Endothelial cell of umbilical vein (primary cell): ENCODE measurements at regions not wholly inside any gene's neighbourhood (a gene's known extent, or its start where the extent isn't known, plus 50 kb on each side); places are given as distances from the start of the nearest gene placed in this dataset.

Experiments
- BruUV-seq: library from RNA; stranded (reverse); fragments of 400-500 nt; replicated peaks from 2 replicates; lab custom pipeline; 2021; lab: Mats Ljungman, UMichigan
- CTCF ChIA-PET: fragments of 300-600, 350-600 bp; sonication (Branson Sonifier 250); formaldehyde crosslinking; loops from one replicate; lab custom pipeline; 2021; ENCODE audit warnings: antibody characterized with exemption, inconsistent platforms; lab: Charles Lee
- POLR2A ChIA-PET: fragments of 300-600, 350-600 bp; sonication (Branson Sonifier 250); formaldehyde crosslinking; loops from one replicate; lab custom pipeline; 2021; ENCODE audit warnings: antibody characterized with exemption, inconsistent platforms; lab: Charles Lee
- DNase-seq: peaks from one replicate; pipeline ENCODE4 v3.0.0-alpha.2; 2011; ENCODE audit warnings: low read depth, low spot score
- FAIRE-seq: peaks from 2 replicates; lab custom pipeline; 2011; peaks lifted over from hg19 to GRCh38; lab: Jason Lieb, UNC
- H2AFZ ChIP-seq: 2 replicates; pipeline ENCODE4 v1.6.0; 2012; ENCODE audit warnings: low read depth, low read length, control low read depth, inconsistent platforms
- H3K27ac ChIP-seq: 2 replicates; pipeline ENCODE4 v1.5.1; 2011; ENCODE audit warnings: low read depth, mild to moderate bottlenecking, control low read depth, low read length, moderate library complexity; ENCODE audit not compliant: insufficient read depth
- H3K27me3 ChIP-seq, 2 experiments: 2 replicates each; pipeline versions ENCODE4 v1.6.0 to v1.6.1; 2011; ENCODE audit warnings: low read length in 2 of 2, mixed read lengths in 1 of 2; ENCODE audit not compliant: control insufficient read depth in 2 of 2, insufficient read depth in 2 of 2
- H3K36me3 ChIP-seq, 2 experiments: 2 replicates in 1 of 2; 3 replicates in 1 of 2; pipeline ENCODE4 v1.5.1; 2011; ENCODE audit warnings: low read length in 2 of 2, mild to moderate bottlenecking in 1 of 2, moderate library complexity in 1 of 2; ENCODE audit not compliant: control insufficient read depth in 2 of 2, insufficient read depth in 2 of 2; ENCODE audit errors: extremely low read depth in 1 of 2
- H3K4me1 ChIP-seq: 3 replicates; pipeline ENCODE4 v1.5.1; 2011; ENCODE audit warnings: mild to moderate bottlenecking, low read length; ENCODE audit not compliant: control insufficient read depth, insufficient read depth; ENCODE audit errors: extremely low read depth
- H3K4me2 ChIP-seq: 2 replicates; pipeline ENCODE4 v1.6.1; 2011; ENCODE audit warnings: low read length, control low read depth, mixed read lengths; ENCODE audit not compliant: insufficient read depth
- H3K4me3 ChIP-seq, 3 experiments: fragments of 200-600 bp in 1 of 3; sonication (generic), shearing (Covaris generic) in 1 of 3; replicated peaks in 1 of 3; 2 replicates each; pipeline ENCODE4 v1.5.1; 2011 to 2016; ENCODE audit warnings: control low read depth in 3 of 3, low read length in 3 of 3, mild to moderate bottlenecking in 2 of 3, inconsistent platforms in 1 of 3, low read depth in 1 of 3, moderate library complexity in 1 of 3; ENCODE audit not compliant: insufficient read depth in 1 of 3
- H3K79me2 ChIP-seq: 2 replicates; pipeline ENCODE4 v1.6.0; 2012; ENCODE audit warnings: low read length, inconsistent platforms; ENCODE audit not compliant: control insufficient read depth, insufficient read depth
- H3K9ac ChIP-seq: replicated peaks from 2 replicates; pipeline ENCODE3; 2011; ENCODE audit warnings: low read length, control low read depth; ENCODE audit not compliant: insufficient read depth; ENCODE audit errors: extremely low read depth
- H3K9me1 ChIP-seq: replicated peaks from 3 replicates; pipeline ENCODE4 v1.6.0; 2011; ENCODE audit warnings: mild to moderate bottlenecking, low read length; ENCODE audit not compliant: control insufficient read depth, insufficient read depth; ENCODE audit errors: extremely low read depth
- H3K9me3 ChIP-seq: replicated peaks from 2 replicates; pipeline ENCODE4 v1.5.1; 2012; ENCODE audit warnings: low read length, inconsistent platforms; ENCODE audit not compliant: control insufficient read depth, insufficient read depth
- H4K20me1 ChIP-seq: replicated peaks from 2 replicates; pipeline ENCODE3; 2011; ENCODE audit warnings: mild to moderate bottlenecking, low read length; ENCODE audit not compliant: control insufficient read depth, insufficient read depth; ENCODE audit errors: extremely low read depth
- CTCF ChIP-seq, 2 donors: IDR thresholded peaks; 1 replicate in 1 of 2; 2 replicates in 1 of 2; pipeline ENCODE4 v1.5.1; 2011; ENCODE audit warnings: low read length in 2 of 2, mild to moderate bottlenecking in 2 of 2, moderate library complexity in 2 of 2, control low read depth in 1 of 2, inconsistent platforms in 1 of 2, low read depth in 1 of 2; ENCODE audit not compliant: insufficient read depth in 1 of 2; ENCODE audit errors: extremely low read depth in 1 of 2
- EZH2 ChIP-seq: IDR thresholded peaks from 2 replicates; pipeline ENCODE4 v1.6.1; 2012; ENCODE audit warnings: borderline replicate concordance, low read depth, mild to moderate bottlenecking, moderate library complexity, low read length, inconsistent platforms; ENCODE audit not compliant: severe bottlenecking
- FOS ChIP-seq: IDR thresholded peaks from 2 replicates; pipeline ENCODE4 v1.6.1; 2011; ENCODE audit warnings: mild to moderate bottlenecking, low read length, moderate library complexity, borderline replicate concordance; ENCODE audit not compliant: insufficient read depth
- GATA2 ChIP-seq: IDR thresholded peaks from 2 replicates; pipeline ENCODE4 v1.7.0; 2011; ENCODE audit warnings: low read depth, mild to moderate bottlenecking, moderate library complexity, mixed read lengths, low read length; ENCODE audit not compliant: insufficient read length, insufficient read depth
- JUN ChIP-seq: IDR thresholded peaks from 2 replicates; pipeline ENCODE4 v1.6.1; 2011; ENCODE audit warnings: borderline replicate concordance, low read depth; ENCODE audit not compliant: insufficient read length, insufficient read depth
- MAX ChIP-seq: IDR thresholded peaks from 2 replicates; pipeline ENCODE4 v1.6.1; 2011; ENCODE audit not compliant: insufficient read depth, insufficient read length
- MYC ChIP-seq: IDR thresholded peaks from one replicate; pipeline ENCODE4 v1.6.1; 2011; ENCODE audit warnings: mild to moderate bottlenecking, low read depth, low read length
- POLR2A ChIP-seq: IDR thresholded peaks from 2 replicates; pipeline ENCODE4 v1.6.1; 2012; ENCODE audit warnings: low read depth, mild to moderate bottlenecking, control low read depth, low read length
- POLR2AphosphoS5 ChIP-seq: IDR thresholded peaks from 2 replicates; pipeline ENCODE4 v1.6.1; 2012; ENCODE audit warnings: low read depth, mild to moderate bottlenecking, control low read depth, low read length, moderate library complexity; ENCODE audit not compliant: insufficient read depth
- dilution Hi-C: fragments of 300-500 bp; cut with MboI; formaldehyde crosslinking; loops from one replicate; pipeline ENCODE4 v1.15.0; 2019; ENCODE audit warnings: low sequenced_read_pairs; ENCODE audit not compliant: extremely low pct_ligation_motif_present
- intact Hi-C: fragments of 100-400 bp; cut with micrococcal nuclease; formaldehyde crosslinking; loops from one replicate; pipeline ENCODE4 v1.10.0; 2022

- H3K27ac ChIP-seq, result no peak overlapping the region
- H3K79me2 ChIP-seq, result no peaks in the 10 kb centered on the region
- BruUV-seq, result no TSS peak
- no peaks in the 10 kb centered on the region for H3K9me3 ChIP-seq
- no peaks in the 10 kb centered on the region for H3K27me3 ChIP-seq
- DNase-seq (no peak), FAIRE-seq (no peak)
- no peak overlapping the region for H3K4me2 ChIP-seq
- TF ChIP-seq CTCF (IDR thresholded peaks at IDR 0.05; ENCODE audit: extremely low read depth in 1 of 2, insufficient read depth in 1 of 2, low read depth in 1 of 2, low read length in 2 of 2) (no peak), MAX (no peak), POLR2A (no peak), JUN (no peak), EZH2 (no peak), POLR2AphosphoS5 (no peak), FOS (no peak), MYC (no peak), GATA2 (no peak)
- no peak overlapping the region for H3K4me3 ChIP-seq
- no peaks in the 10 kb centered on the region for H3K9me1 ChIP-seq
- no peak overlapping the region for H2AFZ ChIP-seq
- intact Hi-C loops, result no loop called here
- no peaks in the 10 kb centered on the region for H4K20me1 ChIP-seq
- H3K36me3 ChIP-seq, result no peaks in the 10 kb centered on the region
- dilution Hi-C loops, result no loop called here
- ChIA-PET POLR2A (no interaction called here), CTCF (no interaction called here)
- H3K9ac ChIP-seq, result no peak overlapping the region
- no peaks in the 10 kb centered on the region for H3K4me1 ChIP-seq
These were observed 1023.4 kb upstream of the KLHL29 start for GRCh38 chr2:22361571-22361970.
